22Rv1 (cell line): ENCODE measurements at regions not wholly inside any gene's neighbourhood (a gene's known extent, or its start where the extent isn't known, plus 50 kb on each side); places are given as distances from the start of the nearest gene placed in this dataset.

Experiments used
- ZFX ChIP-seq: fragments of 450-650 bp; IDR thresholded peaks from 2 replicates; pipeline ENCODE4 v1.6.1; 2017; ENCODE audit warnings: antibody characterized with exemption, borderline replicate concordance
- TF ChIP-seq, protein P1 (sequence below): fragments of 450-650 bp; IDR thresholded peaks from 2 replicates; pipeline ENCODE4 v1.5.1; 2017; ENCODE audit warnings: mild to moderate bottlenecking

DNA sequence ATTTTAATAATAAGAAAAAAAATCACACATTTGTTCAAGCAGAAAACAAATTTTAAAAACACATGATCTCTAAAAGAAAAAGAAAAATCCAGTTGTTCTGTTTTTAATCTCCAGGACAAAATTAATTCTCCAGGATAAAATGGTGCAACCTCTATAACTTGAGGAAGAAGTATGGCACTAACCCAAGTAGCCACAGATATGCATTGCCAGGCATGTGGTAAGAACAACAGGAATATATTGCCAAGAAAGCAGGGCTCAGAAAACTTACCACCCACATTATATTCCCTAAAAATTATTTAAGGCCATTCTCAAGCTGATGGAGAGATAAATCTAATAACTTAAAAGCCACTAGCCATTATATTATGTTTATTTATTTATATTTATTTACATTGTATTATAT is 295.7 kb upstream of the TMCO5A start:
- TF ChIP-seq, protein P1, sequence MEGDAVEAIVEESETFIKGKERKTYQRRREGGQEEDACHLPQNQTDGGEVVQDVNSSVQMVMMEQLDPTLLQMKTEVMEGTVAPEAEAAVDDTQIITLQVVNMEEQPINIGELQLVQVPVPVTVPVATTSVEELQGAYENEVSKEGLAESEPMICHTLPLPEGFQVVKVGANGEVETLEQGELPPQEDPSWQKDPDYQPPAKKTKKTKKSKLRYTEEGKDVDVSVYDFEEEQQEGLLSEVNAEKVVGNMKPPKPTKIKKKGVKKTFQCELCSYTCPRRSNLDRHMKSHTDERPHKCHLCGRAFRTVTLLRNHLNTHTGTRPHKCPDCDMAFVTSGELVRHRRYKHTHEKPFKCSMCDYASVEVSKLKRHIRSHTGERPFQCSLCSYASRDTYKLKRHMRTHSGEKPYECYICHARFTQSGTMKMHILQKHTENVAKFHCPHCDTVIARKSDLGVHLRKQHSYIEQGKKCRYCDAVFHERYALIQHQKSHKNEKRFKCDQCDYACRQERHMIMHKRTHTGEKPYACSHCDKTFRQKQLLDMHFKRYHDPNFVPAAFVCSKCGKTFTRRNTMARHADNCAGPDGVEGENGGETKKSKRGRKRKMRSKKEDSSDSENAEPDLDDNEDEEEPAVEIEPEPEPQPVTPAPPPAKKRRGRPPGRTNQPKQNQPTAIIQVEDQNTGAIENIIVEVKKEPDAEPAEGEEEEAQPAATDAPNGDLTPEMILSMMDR = no peak
- TF ChIP-seq ZFX = no peak
